K562 (cell line): ENCODE measurements at regions not wholly inside any gene's neighbourhood (a gene's known extent, or its start where the extent isn't known, plus 50 kb on each side); places are given as distances from the start of the nearest gene placed in this dataset.
A peak's percentile ranks its signal among the peaks of the same experiment; 100 is the strongest.

Experiments used
- BACH1 ChIP-seq: fragments of 200-800 bp; sonication (Bioruptor generic); IDR thresholded peaks from 2 replicates; pipeline ENCODE4 v1.6.1; 2016; ENCODE audit warnings: missing genetic modification characterization, missing compliant biosample characterization
- CBFA2T2 ChIP-seq: fragments of 450-650 bp; conservative IDR thresholded peaks from 2 replicates; pipeline ENCODE4 v1.6.1; 2017; ENCODE audit warnings: mild to moderate bottlenecking
- ESRRB ChIP-seq: fragments of 250-450 bp; sonication (Bioruptor Pico); IDR thresholded peaks from 2 replicates; pipeline ENCODE4 v1.5.0; 2020; ENCODE audit warnings: mild to moderate bottlenecking, moderate library complexity, borderline replicate concordance
- ETS2 ChIP-seq: IDR thresholded peaks from 2 replicates; pipeline ENCODE4 v1.6.1; 2016; ENCODE audit warnings: borderline replicate concordance, missing genetic modification characterization, mild to moderate bottlenecking, moderate library complexity, missing compliant biosample characterization; ENCODE audit not compliant: poor library complexity, severe bottlenecking
- FOXK1 ChIP-seq: sonication (generic); formaldehyde crosslinking; IDR thresholded peaks from 2 replicates; pipeline ENCODE4 v1.8.0; 2022; ENCODE audit warnings: missing genetic modification reagents, mild to moderate bottlenecking, borderline replicate concordance
- HMG20A ChIP-seq: fragments of 450-650 bp; formaldehyde crosslinking; conservative IDR thresholded peaks from 2 replicates; pipeline ENCODE4 v1.4.0; 2020; ENCODE audit warnings: mild to moderate bottlenecking, mixed read lengths
- KDM2B ChIP-seq: fragments of 250-450 bp; sonication (Bioruptor Pico); IDR thresholded peaks from 2 replicates; pipeline ENCODE4 v1.8.0; 2021; ENCODE audit warnings: mild to moderate bottlenecking, moderate library complexity
- NFIX ChIP-seq: fragments of 250-450 bp; sonication (Bioruptor Pico); IDR thresholded peaks from 2 replicates; pipeline ENCODE4 v1.4.0; 2020; ENCODE audit warnings: low read depth, mild to moderate bottlenecking, moderate library complexity
- OTX1 ChIP-seq: fragments of 450-650 bp; formaldehyde crosslinking; IDR thresholded peaks from 2 replicates; pipeline ENCODE4 v1.4.0; 2022; ENCODE audit warnings: mild to moderate bottlenecking
- SMAD2 ChIP-seq: fragments of 150-350 bp; IDR thresholded peaks from 2 replicates; pipeline ENCODE4 v1.6.1; 2014; ENCODE audit warnings: low read depth, mild to moderate bottlenecking, low read length
- ZNF124 ChIP-seq: sonication (generic); formaldehyde crosslinking; IDR thresholded peaks from 2 replicates; pipeline ENCODE4 v1.8.1; 2022; ENCODE audit warnings: missing genetic modification reagents
- ZNF175 ChIP-seq: fragments of 200-800 bp; sonication (Bioruptor generic); IDR thresholded peaks from 2 replicates; pipeline ENCODE4 v1.6.1; 2016; ENCODE audit warnings: low read depth, mild to moderate bottlenecking, missing genetic modification characterization, missing compliant biosample characterization
- ZNF232 ChIP-seq: sonication (generic); formaldehyde crosslinking; IDR thresholded peaks from 2 replicates; pipeline ENCODE4 v1.8.0; 2022; ENCODE audit warnings: mild to moderate bottlenecking, missing genetic modification reagents
- ZNF408 ChIP-seq: fragments of 250-450 bp; sonication (Bioruptor Pico); IDR thresholded peaks from 2 replicates; pipeline ENCODE4 v1.4.0; 2020; ENCODE audit warnings: low read depth, mild to moderate bottlenecking, moderate library complexity
- ZNF780A ChIP-seq: fragments of 250-450 bp; sonication (Bioruptor Pico); IDR thresholded peaks from 2 replicates; pipeline ENCODE4 v1.5.0; 2021; ENCODE audit warnings: mild to moderate bottlenecking
- ZSCAN32 ChIP-seq: fragments of 450-650 bp; formaldehyde crosslinking; IDR thresholded peaks from 2 replicates; pipeline ENCODE4 v1.4.0; 2020; ENCODE audit warnings: mild to moderate bottlenecking, moderate library complexity
- TF ChIP-seq, protein P1 (sequence below): fragments of 250-450 bp; sonication (Bioruptor Pico); IDR thresholded peaks from 2 replicates; pipeline ENCODE4 v1.8.0; 2022; ENCODE audit warnings: moderate library complexity, mild to moderate bottlenecking, inconsistent platforms
- TF ChIP-seq, protein P2 (sequence below): fragments of 450-650 bp; IDR thresholded peaks from 2 replicates; pipeline ENCODE4 v1.6.1; 2014; ENCODE audit warnings: low read depth, mild to moderate bottlenecking, moderate library complexity, borderline replicate concordance
- TF ChIP-seq, protein P3 (sequence below): sonication (generic); formaldehyde crosslinking; IDR thresholded peaks from 2 replicates; pipeline ENCODE4 v1.8.1; 2023; ENCODE audit warnings: mild to moderate bottlenecking, missing genetic modification reagents
- TF ChIP-seq, protein P4 (sequence below), 2 experiments: fragments of 450-650 bp; conservative IDR thresholded peaks; 2 replicates each; pipeline ENCODE4 v1.6.1; 2017; ENCODE audit warnings: mild to moderate bottlenecking in 2 of 2, moderate library complexity in 2 of 2
- TF ChIP-seq, protein P5 (sequence below): fragments of 250-450 bp; sonication (Bioruptor Pico); IDR thresholded peaks from 2 replicates; pipeline ENCODE4 v1.5.0; 2021

DNA sequence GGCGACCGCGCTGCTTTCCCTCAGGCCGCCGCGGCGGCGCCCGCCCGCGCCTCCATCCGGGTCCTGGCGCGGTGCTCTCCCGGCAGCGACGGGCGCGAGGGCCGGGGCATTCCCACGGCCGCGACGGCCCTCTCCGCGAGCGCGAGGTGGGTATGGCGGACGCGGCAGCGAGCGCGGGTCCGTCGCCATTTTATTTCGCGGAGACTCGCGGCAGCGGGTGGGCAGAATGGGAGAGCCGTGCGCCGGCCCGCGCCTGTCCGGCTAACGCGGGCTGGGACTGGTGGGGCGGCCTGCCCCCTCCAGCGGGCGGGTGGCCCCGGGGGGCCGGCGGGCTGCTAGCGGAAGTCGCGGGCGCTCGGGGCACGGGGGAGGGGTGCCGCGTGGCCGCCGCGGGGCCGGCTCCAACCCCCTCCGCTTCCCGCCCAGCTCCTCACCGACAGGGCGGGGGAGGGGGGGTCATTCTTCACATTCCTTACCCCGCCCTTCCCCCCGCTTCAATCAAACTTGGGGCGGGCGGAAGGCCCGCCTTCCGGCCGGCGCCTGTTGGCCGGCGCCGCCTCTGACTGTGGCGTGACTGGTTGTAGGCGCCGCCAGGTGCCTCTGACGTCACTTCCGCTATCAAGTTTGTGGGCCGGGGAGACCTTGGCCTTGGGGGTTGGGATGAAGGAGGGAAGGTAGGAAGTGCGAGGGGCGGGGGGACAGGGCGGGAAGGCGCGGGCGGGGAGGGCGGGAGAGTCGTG, 82.1 kb downstream of the PTPDC1 start (continued):
- TF ChIP-seq ETS2 (tag) = peak; percentile 59
- TF ChIP-seq ESRRB (CRISPR knock-in tag) = no peak
- TF ChIP-seq ZNF175 (CRISPR knock-in tag) = no peak
- TF ChIP-seq, protein P1, sequence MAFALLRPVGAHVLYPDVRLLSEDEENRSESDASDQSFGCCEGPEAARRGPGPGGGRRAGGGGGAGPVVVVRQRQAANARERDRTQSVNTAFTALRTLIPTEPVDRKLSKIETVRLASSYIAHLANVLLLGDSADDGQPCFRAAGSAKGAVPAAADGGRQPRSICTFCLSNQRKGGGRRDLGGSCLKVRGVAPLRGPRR = no peak
- TF ChIP-seq KDM2B (CRISPR knock-in tag) = no peak
- TF ChIP-seq, protein P2, sequence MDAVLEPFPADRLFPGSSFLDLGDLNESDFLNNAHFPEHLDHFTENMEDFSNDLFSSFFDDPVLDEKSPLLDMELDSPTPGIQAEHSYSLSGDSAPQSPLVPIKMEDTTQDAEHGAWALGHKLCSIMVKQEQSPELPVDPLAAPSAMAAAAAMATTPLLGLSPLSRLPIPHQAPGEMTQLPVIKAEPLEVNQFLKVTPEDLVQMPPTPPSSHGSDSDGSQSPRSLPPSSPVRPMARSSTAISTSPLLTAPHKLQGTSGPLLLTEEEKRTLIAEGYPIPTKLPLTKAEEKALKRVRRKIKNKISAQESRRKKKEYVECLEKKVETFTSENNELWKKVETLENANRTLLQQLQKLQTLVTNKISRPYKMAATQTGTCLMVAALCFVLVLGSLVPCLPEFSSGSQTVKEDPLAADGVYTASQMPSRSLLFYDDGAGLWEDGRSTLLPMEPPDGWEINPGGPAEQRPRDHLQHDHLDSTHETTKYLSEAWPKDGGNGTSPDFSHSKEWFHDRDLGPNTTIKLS = peak; percentile 91; the same call in 1 of the 2 replicates
- no peak for TF ChIP-seq SMAD2
- TF ChIP-seq, protein P3, sequence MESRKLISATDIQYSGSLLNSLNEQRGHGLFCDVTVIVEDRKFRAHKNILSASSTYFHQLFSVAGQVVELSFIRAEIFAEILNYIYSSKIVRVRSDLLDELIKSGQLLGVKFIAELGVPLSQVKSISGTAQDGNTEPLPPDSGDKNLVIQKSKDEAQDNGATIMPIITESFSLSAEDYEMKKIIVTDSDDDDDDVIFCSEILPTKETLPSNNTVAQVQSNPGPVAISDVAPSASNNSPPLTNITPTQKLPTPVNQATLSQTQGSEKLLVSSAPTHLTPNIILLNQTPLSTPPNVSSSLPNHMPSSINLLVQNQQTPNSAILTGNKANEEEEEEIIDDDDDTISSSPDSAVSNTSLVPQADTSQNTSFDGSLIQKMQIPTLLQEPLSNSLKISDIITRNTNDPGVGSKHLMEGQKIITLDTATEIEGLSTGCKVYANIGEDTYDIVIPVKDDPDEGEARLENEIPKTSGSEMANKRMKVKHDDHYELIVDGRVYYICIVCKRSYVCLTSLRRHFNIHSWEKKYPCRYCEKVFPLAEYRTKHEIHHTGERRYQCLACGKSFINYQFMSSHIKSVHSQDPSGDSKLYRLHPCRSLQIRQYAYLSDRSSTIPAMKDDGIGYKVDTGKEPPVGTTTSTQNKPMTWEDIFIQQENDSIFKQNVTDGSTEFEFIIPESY (CRISPR knock-in tag) = no peak
- TF ChIP-seq ZNF408 (CRISPR knock-in tag) = no peak
- TF ChIP-seq, protein P4, sequence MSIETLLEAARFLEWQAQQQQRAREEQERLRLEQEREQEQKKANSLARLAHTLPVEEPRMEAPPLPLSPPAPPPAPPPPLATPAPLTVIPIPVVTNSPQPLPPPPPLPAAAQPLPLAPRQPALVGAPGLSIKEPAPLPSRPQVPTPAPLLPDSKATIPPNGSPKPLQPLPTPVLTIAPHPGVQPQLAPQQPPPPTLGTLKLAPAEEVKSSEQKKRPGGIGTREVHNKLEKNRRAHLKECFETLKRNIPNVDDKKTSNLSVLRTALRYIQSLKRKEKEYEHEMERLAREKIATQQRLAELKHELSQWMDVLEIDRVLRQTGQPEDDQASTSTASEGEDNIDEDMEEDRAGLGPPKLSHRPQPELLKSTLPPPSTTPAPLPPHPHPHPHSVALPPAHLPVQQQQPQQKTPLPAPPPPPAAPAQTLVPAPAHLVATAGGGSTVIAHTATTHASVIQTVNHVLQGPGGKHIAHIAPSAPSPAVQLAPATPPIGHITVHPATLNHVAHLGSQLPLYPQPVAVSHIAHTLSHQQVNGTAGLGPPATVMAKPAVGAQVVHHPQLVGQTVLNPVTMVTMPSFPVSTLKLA (conservative IDR thresholded peaks at IDR 0.05) = peak; percentile 52 to 74; a peak in 3 of 4 replicates
- TF ChIP-seq, protein P5, sequence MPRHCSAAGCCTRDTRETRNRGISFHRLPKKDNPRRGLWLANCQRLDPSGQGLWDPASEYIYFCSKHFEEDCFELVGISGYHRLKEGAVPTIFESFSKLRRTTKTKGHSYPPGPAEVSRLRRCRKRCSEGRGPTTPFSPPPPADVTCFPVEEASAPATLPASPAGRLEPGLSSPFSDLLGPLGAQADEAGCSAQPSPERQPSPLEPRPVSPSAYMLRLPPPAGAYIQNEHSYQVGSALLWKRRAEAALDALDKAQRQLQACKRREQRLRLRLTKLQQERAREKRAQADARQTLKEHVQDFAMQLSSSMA = peak; percentile 89
- TF ChIP-seq CBFA2T2 = no peak; the same call in 1 of the 2 replicates
- no peak for TF ChIP-seq OTX1 (CRISPR knock-in tag)
- TF ChIP-seq FOXK1 (CRISPR knock-in tag) = no peak
- no peak for TF ChIP-seq ZNF232 (CRISPR knock-in tag)
- no peak for TF ChIP-seq ZNF124
- no peak for TF ChIP-seq ZSCAN32 (CRISPR knock-in tag)
- no peak for TF ChIP-seq ZNF780A (CRISPR knock-in tag)
- no peak for TF ChIP-seq NFIX (CRISPR knock-in tag)
- TF ChIP-seq HMG20A (CRISPR knock-in tag) = no peak
- no peak for TF ChIP-seq BACH1 (tag)
